HepG2 (cell line): ENCODE measurements at regions not wholly inside any gene's neighbourhood (a gene's known extent, or its start where the extent isn't known, plus 50 kb on each side); places are given as distances from the start of the nearest gene placed in this dataset.

Experiments used
- ARNT ChIP-seq: fragments of 450-650 bp; IDR thresholded peaks from 2 replicates; pipeline ENCODE4 v1.6.1; 2017
- BCL6 ChIP-seq: IDR thresholded peaks from 2 replicates; pipeline ENCODE4 v1.6.1; 2016; ENCODE audit warnings: missing genetic modification reagents, missing compliant biosample characterization
- BHLHE40 ChIP-seq: IDR thresholded peaks from 2 replicates; pipeline ENCODE4 v1.6.1; 2011; ENCODE audit warnings: low read length, improper control_type of control experiment
- CHD4 ChIP-seq: fragments of 200-600 bp; sonication (generic); IDR thresholded peaks from 2 replicates; pipeline ENCODE4 v1.7.0; 2017; ENCODE audit warnings: mild to moderate bottlenecking, low read length, borderline replicate concordance
- EHMT2 ChIP-seq: fragments of 200-600 bp; sonication (generic); IDR thresholded peaks from 2 replicates; pipeline ENCODE4 v1.7.0; 2017; ENCODE audit warnings: antibody characterized with exemption, low read depth, low read length, borderline replicate concordance
- ELF3 ChIP-seq: IDR thresholded peaks from 2 replicates; pipeline ENCODE4 v1.6.1; 2016; ENCODE audit warnings: missing genetic modification reagents, missing compliant biosample characterization
- ESRRA ChIP-seq: sonication (generic); formaldehyde crosslinking; IDR thresholded peaks from 2 replicates; pipeline ENCODE4 v1.5.1; 2020; ENCODE audit warnings: mild to moderate bottlenecking, low read depth, missing genetic modification reagents
- GATAD2A ChIP-seq: IDR thresholded peaks from 2 replicates; pipeline ENCODE4 v1.6.1; 2016
- GFI1 ChIP-seq: sonication (generic); formaldehyde crosslinking; IDR thresholded peaks from 2 replicates; pipeline ENCODE4 v1.5.0; 2020; ENCODE audit warnings: missing genetic modification reagents, mild to moderate bottlenecking, borderline replicate concordance
- HNF4A ChIP-seq: sonication (generic); formaldehyde crosslinking; IDR thresholded peaks from 2 replicates; pipeline ENCODE4 v1.4.0; 2020; ENCODE audit warnings: missing genetic modification reagents
- MTA1 ChIP-seq: sonication (generic); formaldehyde crosslinking; IDR thresholded peaks from 2 replicates; pipeline ENCODE4 v1.4.0; 2020; ENCODE audit warnings: missing genetic modification reagents, mild to moderate bottlenecking, borderline replicate concordance
- NFIC ChIP-seq: IDR thresholded peaks from 2 replicates; pipeline ENCODE4 v1.6.1; 2012; ENCODE audit warnings: mild to moderate bottlenecking, low read length, inconsistent platforms
- NFKBIZ ChIP-seq: IDR thresholded peaks from 2 replicates; pipeline ENCODE4 v1.6.1; 2018; ENCODE audit warnings: missing genetic modification reagents, missing compliant biosample characterization
- NR2C2 ChIP-seq: sonication (generic); formaldehyde crosslinking; IDR thresholded peaks from 2 replicates; pipeline ENCODE4 v1.4.0; 2020; ENCODE audit warnings: missing genetic modification reagents, mild to moderate bottlenecking, moderate library complexity, borderline replicate concordance
- PHF21A ChIP-seq: sonication (generic); formaldehyde crosslinking; IDR thresholded peaks from 2 replicates; pipeline ENCODE4 v1.5.0; 2020; ENCODE audit warnings: mild to moderate bottlenecking, missing genetic modification reagents
- POGZ ChIP-seq: sonication (generic); formaldehyde crosslinking; IDR thresholded peaks from 2 replicates; pipeline ENCODE4 v1.4.0; 2020; ENCODE audit warnings: mild to moderate bottlenecking, missing genetic modification reagents
- STAG1 ChIP-seq: sonication (generic); formaldehyde crosslinking; IDR thresholded peaks from 2 replicates; pipeline ENCODE4 v1.4.0; 2020; ENCODE audit warnings: missing genetic modification reagents
- TAF1 ChIP-seq: sonication (generic); formaldehyde crosslinking; IDR thresholded peaks from 2 replicates; pipeline ENCODE4 v1.4.0; 2020; ENCODE audit warnings: missing genetic modification reagents
- XBP1 ChIP-seq: sonication (generic); formaldehyde crosslinking; IDR thresholded peaks from 2 replicates; pipeline ENCODE4 v1.5.0; 2020; ENCODE audit warnings: missing genetic modification reagents
- ZBTB38 ChIP-seq: sonication (generic); formaldehyde crosslinking; IDR thresholded peaks from 2 replicates; pipeline ENCODE4 v1.5.1; 2020; ENCODE audit warnings: mild to moderate bottlenecking, missing genetic modification reagents
- ZFAT ChIP-seq: sonication (generic); formaldehyde crosslinking; conservative IDR thresholded peaks from 2 replicates; pipeline ENCODE4 v1.8.1; 2023; ENCODE audit warnings: missing genetic modification reagents, inconsistent platforms
- ZKSCAN8 ChIP-seq: IDR thresholded peaks from 2 replicates; pipeline ENCODE4 v1.6.1; 2016; ENCODE audit warnings: borderline replicate concordance, missing genetic modification reagents, missing compliant biosample characterization
- ZMYM4 ChIP-seq: sonication (generic); formaldehyde crosslinking; IDR thresholded peaks from 2 replicates; pipeline ENCODE4 v1.8.1; 2023; ENCODE audit warnings: mild to moderate bottlenecking, missing genetic modification reagents
- ZNF124 ChIP-seq: sonication (generic); formaldehyde crosslinking; IDR thresholded peaks from 2 replicates; pipeline ENCODE4 v1.4.0; 2020; ENCODE audit warnings: missing genetic modification reagents
- ZNF24 ChIP-seq: fragments of 450-650 bp; IDR thresholded peaks from 2 replicates; pipeline ENCODE4 v1.6.1; 2017; ENCODE audit warnings: antibody characterized with exemption, mild to moderate bottlenecking
- ZNF292 ChIP-seq: sonication (generic); formaldehyde crosslinking; IDR thresholded peaks from 2 replicates; pipeline ENCODE4 v1.8.1; 2022; ENCODE audit warnings: mild to moderate bottlenecking, low read depth, missing genetic modification reagents, borderline replicate concordance
- ZNF3 ChIP-seq: IDR thresholded peaks from 2 replicates; pipeline ENCODE4 v1.7.0; 2017; ENCODE audit warnings: inconsistent platforms
- ZNF549 ChIP-seq: sonication (generic); formaldehyde crosslinking; IDR thresholded peaks from 2 replicates; pipeline ENCODE4 v1.5.0; 2020; ENCODE audit warnings: missing genetic modification reagents
- ZNF772 ChIP-seq: sonication (generic); formaldehyde crosslinking; IDR thresholded peaks from 2 replicates; pipeline ENCODE4 v1.5.0; 2020; ENCODE audit warnings: mild to moderate bottlenecking, missing genetic modification reagents
- TF ChIP-seq, protein P1 (sequence below): sonication (generic); formaldehyde crosslinking; IDR thresholded peaks from 2 replicates; pipeline ENCODE4 v1.4.0; 2020; ENCODE audit warnings: missing genetic modification reagents, low read depth, mild to moderate bottlenecking, borderline replicate concordance
- TF ChIP-seq, protein P2 (sequence below): sonication (generic); formaldehyde crosslinking; IDR thresholded peaks from 2 replicates; pipeline ENCODE4 v1.5.0; 2020; ENCODE audit warnings: mild to moderate bottlenecking, missing genetic modification reagents, moderate library complexity

DNA sequence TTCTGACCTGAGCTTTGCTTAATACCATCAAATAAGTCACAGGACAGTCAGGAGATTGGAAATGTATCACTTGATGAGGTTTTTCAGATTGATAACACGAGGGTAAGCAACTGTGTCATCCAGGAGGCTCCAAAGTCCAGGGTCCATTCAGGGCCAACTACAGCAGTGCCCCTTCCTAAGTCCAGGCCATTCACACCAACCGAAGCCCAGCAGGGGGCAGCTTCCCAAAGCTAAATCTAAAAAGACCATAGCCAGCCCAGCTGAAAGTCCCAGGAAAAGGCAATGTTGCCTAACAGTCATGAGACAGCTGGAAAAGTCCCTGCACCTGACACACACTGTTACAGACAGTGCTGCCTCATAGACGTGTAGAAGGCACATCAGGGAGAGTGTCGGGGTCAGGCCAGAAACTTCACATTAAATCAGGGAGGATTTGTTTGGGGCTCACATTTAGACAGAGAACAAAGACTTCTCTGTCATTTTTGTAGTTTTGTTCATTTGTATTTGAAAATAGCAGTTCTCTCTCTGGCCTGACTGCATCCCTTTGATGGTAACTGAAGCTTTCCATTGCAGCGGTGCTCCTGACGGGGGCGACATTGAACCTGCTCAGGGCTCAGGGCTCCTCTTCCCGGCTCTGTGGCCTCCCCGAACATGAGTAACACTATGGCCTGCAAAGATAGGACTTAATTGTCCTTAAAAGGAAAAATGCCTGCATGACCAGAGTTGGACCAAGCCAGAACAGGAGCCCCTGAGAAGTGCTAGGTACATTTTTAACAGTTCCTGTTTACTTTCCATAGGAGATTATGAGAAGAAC lies 200.4 kb downstream of the NRIP1 start (continued):
- TF ChIP-seq, protein P1, sequence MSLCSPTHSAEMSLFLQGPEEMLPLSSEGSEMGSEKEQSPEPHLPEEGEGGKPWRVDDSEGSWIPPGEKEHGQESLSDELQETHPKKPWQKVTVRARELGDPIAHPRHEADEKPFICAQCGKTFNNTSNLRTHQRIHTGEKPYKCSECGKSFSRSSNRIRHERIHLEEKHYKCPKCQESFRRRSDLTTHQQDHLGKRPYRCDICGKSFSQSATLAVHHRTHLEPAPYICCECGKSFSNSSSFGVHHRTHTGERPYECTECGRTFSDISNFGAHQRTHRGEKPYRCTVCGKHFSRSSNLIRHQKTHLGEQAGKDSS, result 0 out of 2 replicates have a peak, but pooled peaks have one; percentile 21
- peak; percentile 71; the same call in 1 of the 2 replicates for TF ChIP-seq PHF21A (CRISPR knock-in tag)
- TF ChIP-seq BHLHE40, result peak; percentile 68; the same call in 1 of the 2 replicates
- 0 out of 2 replicates have a peak, but pooled peaks have one; percentile 48 for TF ChIP-seq MTA1 (CRISPR knock-in tag)
- 0 out of 2 replicates have a peak, but pooled peaks have one; percentile 3 for TF ChIP-seq XBP1 (CRISPR knock-in tag)
- TF ChIP-seq POGZ (CRISPR knock-in tag), result peak; percentile 83
- TF ChIP-seq TAF1 (CRISPR knock-in tag), result 0 out of 2 replicates have a peak, but pooled peaks have one; percentile 22
- TF ChIP-seq ZBTB38 (CRISPR knock-in tag), result no peak
- TF ChIP-seq NFIC, result peak; percentile 6; the same call in 1 of the 2 replicates
- TF ChIP-seq, protein P2, sequence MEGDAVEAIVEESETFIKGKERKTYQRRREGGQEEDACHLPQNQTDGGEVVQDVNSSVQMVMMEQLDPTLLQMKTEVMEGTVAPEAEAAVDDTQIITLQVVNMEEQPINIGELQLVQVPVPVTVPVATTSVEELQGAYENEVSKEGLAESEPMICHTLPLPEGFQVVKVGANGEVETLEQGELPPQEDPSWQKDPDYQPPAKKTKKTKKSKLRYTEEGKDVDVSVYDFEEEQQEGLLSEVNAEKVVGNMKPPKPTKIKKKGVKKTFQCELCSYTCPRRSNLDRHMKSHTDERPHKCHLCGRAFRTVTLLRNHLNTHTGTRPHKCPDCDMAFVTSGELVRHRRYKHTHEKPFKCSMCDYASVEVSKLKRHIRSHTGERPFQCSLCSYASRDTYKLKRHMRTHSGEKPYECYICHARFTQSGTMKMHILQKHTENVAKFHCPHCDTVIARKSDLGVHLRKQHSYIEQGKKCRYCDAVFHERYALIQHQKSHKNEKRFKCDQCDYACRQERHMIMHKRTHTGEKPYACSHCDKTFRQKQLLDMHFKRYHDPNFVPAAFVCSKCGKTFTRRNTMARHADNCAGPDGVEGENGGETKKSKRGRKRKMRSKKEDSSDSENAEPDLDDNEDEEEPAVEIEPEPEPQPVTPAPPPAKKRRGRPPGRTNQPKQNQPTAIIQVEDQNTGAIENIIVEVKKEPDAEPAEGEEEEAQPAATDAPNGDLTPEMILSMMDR (CRISPR knock-in tag), result peak; percentile 76
- TF ChIP-seq ZFAT (CRISPR knock-in tag), result 0 out of 2 replicates have a peak, but pooled peaks have one; percentile 13
- TF ChIP-seq HNF4A (CRISPR knock-in tag), result peak; percentile 95
- TF ChIP-seq ELF3 (CRISPR knock-in tag), result peak; percentile 22; the same call in 1 of the 2 replicates
- TF ChIP-seq ZNF124 (CRISPR knock-in tag), result 0 out of 2 replicates have a peak, but pooled peaks have one; percentile 8
- no peak for TF ChIP-seq ZNF292 (CRISPR knock-in tag)
- TF ChIP-seq GATAD2A, result peak; percentile 11; the same call in 1 of the 2 replicates
- no peak for TF ChIP-seq GFI1 (CRISPR knock-in tag)
- peak; percentile 36; the same call in 1 of the 2 replicates for TF ChIP-seq BCL6 (CRISPR knock-in tag)
- TF ChIP-seq ZKSCAN8 (CRISPR knock-in tag), result no peak
- no peak for TF ChIP-seq ZNF3 (CRISPR knock-in tag)
- no peak for TF ChIP-seq NFKBIZ (CRISPR knock-in tag)
- peak; percentile 12; the same call in 1 of the 2 replicates for TF ChIP-seq ZNF549 (CRISPR knock-in tag)
- TF ChIP-seq CHD4, result no peak; the same call in 1 of the 2 replicates
- peak; percentile 79 for TF ChIP-seq STAG1 (CRISPR knock-in tag)
- TF ChIP-seq ARNT, result no peak
- TF ChIP-seq ZNF772 (CRISPR knock-in tag), result 0 out of 2 replicates have a peak, but pooled peaks have one; percentile 23
- TF ChIP-seq ZNF24, result 0 out of 2 replicates have a peak, but pooled peaks have one; percentile 14
- peak; percentile 91 for TF ChIP-seq ZMYM4 (CRISPR knock-in tag)
- TF ChIP-seq EHMT2, result peak; percentile 80; the same call in 1 of the 2 replicates
- peak; percentile 67 for TF ChIP-seq ESRRA (CRISPR knock-in tag)
- TF ChIP-seq NR2C2 (CRISPR knock-in tag), result peak; percentile 61; the same call in 1 of the 2 replicates
